Middle frontal gyrus (tissue), 1 donor: ENCODE measurements at regions not wholly inside any gene's neighbourhood (a gene's known extent, or its start where the extent isn't known, plus 50 kb on each side); places are given as distances from the start of the nearest gene placed in this dataset.
"Not testable (repeated sequence)": the region's sequence is repeated elsewhere in the genome, so short reads cannot be mapped to it uniquely, and the experiment has no call there.

ENCODE experiments used
- DNase-seq: peaks from one replicate; pipeline ENCODE4 v3.0.0-alpha.2; 2015; ENCODE audit warnings: low spot score; ENCODE audit errors: extremely low spot score

- no peak for DNase-seq
Measured at GRCh38 chr5:153223376-153223775, 267.1 kb upstream of the GRIA1 start.

- DNase-seq: no peak
Measured at GRCh38 chr5:153224651-153225050, 265.8 kb upstream of the GRIA1 start.

- no peak for DNase-seq
Measured at GRCh38 chr5:153233933-153234332, 256.5 kb upstream of the GRIA1 start.

GRCh38 chr5:153236319-153236718, 254.2 kb upstream of the GRIA1 start:
- no peak for DNase-seq

- no peak for DNase-seq
Measured at GRCh38 chr5:153237671-153238332, 252.7 kb upstream of the GRIA1 start.

- DNase-seq: no peak
Measured at GRCh38 chr5:153257381-153257780, 233.1 kb upstream of the GRIA1 start.

GRCh38 chr5:153258469-153258868, 232.0 kb upstream of the GRIA1 start:
- DNase-seq: no peak

GRCh38 chr5:153267506-153267905, 223.0 kb upstream of the GRIA1 start:
- DNase-seq: no peak

GRCh38 chr5:153275695-153276094, 214.8 kb upstream of the GRIA1 start:
- no peak for DNase-seq

GRCh38 chr5:153276151-153276550, 214.3 kb upstream of the GRIA1 start:
- no peak for DNase-seq

GRCh38 chr5:153296251-153296844, 194.1 kb upstream of the GRIA1 start:
- DNase-seq: not testable (repeated sequence)

- no peak for DNase-seq
Measured at GRCh38 chr5:153299891-153300290, 190.6 kb upstream of the GRIA1 start.

GRCh38 chr5:153308282-153308681, 182.2 kb upstream of the GRIA1 start:
- no peak for DNase-seq

GRCh38 chr5:153318556-153318955, 171.9 kb upstream of the GRIA1 start:
- peak; percentile 25 for DNase-seq

- DNase-seq: no peak
Measured at GRCh38 chr5:153321478-153321877, 169.0 kb upstream of the GRIA1 start.

GRCh38 chr5:153340139-153340538, 150.3 kb upstream of the GRIA1 start:
- DNase-seq: no peak

- no peak for DNase-seq
Measured at GRCh38 chr5:153340738-153341137, 149.7 kb upstream of the GRIA1 start.

GRCh38 chr5:153342487-153342886, 148.0 kb upstream of the GRIA1 start:
- DNase-seq: no peak

- DNase-seq: no peak
Measured at GRCh38 chr5:153347611-153348010, 142.9 kb upstream of the GRIA1 start.

GRCh38 chr5:153350175-153350883, 140.1 kb upstream of the GRIA1 start:
- no peak for DNase-seq

GRCh38 chr5:153352685-153353219, 137.7 kb upstream of the GRIA1 start:
- no peak for DNase-seq

- no peak for DNase-seq
Measured at GRCh38 chr5:153357493-153358112, 132.9 kb upstream of the GRIA1 start.
